HG03280 (cell line): ENCODE measurements at regions not wholly inside any gene's neighbourhood (a gene's known extent, or its start where the extent isn't known, plus 50 kb on each side); places are given as distances from the start of the nearest gene placed in this dataset.

Experiments
- ATAC-seq: cut with Tn5 transposase; IDR thresholded peaks from one replicate; pipeline ENCODE4 v1.9.1; 2021; ENCODE audit warnings: mild to moderate bottlenecking, moderate library complexity; ENCODE audit not compliant: unreplicated experiment

DNA sequence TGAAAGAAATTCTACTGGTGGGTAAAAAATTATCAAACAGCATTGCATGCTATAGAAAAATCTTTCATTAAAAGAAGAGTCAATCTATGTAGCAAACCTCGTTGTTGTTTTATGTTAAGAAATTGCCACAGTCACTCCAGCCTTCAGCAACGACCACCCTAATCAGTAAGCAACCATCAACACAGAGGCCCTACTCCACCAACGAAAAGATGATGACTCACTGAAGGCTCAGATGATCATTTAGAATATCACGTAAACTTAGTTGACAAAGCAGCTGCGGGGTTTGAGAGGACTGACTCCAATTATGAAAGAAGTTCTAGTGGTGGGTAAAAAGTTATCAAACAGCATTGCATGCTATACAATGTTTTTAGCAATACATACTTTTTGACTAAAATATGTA is 242.6 kb downstream of the DRD1 start:
- ATAC-seq = no peak

DNA sequence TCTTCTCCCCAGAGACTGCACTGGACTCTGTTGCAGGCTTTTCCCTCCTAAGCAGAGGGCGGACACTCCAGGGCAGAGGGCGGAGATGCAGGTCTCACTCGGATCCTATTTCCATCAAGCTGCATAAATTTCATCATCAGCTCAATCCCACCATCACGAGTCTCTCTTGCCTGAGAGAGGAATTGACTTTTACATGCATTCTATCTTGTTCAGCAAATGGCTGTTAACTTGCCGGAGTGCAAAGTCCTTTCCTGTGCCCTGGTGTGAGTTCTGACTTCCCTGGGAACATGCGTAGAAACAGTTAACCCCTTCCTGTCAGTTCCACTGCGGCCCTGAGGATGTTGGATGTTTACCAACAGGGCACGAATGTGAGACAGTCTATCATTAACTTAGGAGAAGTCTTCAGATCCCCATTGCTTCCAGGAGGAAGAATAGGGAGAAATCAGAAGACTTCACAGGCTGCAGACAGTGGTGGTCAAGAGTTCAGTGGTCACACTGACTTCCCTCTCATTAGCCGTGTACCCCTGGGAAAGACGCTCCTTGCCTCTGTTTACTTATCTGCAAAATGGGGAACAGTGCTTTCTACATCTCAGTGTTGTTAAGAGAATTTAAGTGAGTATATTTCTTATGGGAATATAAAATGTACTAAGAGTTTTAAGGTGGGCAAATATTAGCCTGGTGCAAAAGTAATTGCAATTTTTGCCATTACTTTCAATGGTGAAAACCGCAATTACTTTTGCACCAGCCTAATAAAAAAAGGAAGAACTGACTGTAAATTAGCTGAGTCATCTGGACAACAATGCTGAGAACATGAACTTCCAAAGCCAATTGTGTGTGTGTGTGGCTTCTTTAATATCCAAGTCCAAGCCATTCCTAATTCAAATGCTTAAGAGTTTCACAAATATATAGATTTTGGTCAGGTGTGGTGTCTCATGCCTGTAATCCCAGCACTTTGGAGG is 248.0 kb downstream of the DRD1 start:
- ATAC-seq = no peak

GRCh38 chr5:175181331-175181730 is 262.7 kb downstream of the DRD1 start:
- ATAC-seq = no peak

DNA sequence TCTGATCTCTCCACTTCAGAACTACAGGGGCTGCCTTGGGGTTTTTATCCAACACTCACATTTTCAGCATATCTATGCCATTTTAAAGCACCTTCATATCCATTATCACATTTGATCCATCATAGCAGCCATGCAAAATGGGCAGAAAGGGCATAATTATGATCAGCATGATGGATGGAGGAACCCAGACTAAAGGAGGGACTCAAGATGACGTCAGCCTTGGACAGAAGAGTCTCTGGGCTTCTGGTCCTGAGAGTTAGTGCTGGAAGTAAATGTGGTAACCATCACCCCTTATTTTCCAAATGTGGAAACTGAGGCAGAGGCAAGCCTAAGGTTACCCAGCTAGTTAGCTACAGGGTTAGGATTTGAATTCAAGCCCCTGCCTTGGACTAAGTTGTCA is 273.1 kb downstream of the DRD1 start:
- ATAC-seq = no peak

GRCh38 chr5:175168882-175169507 is 275.0 kb downstream of the DRD1 start:
- ATAC-seq = no peak

DNA sequence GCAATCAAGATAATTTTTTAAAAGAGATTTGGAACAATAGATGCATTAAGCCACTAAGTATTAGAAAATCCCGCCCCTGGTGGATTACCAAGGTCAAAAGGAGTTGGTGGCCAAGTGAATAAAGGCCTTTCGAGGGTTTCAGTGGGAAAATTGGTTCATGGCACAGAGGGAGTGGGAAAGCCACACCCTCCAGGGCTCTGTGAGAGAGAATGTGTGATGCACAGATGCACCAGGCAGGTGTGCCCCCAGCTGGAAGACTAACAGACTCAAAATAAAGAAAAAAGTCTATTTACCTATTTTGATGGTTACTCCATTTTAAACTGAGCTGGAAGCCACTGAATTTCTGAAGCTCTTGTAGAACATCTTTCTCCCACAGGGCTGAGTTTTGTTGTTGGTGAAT is 278.0 kb downstream of the DRD1 start:
- no peak for ATAC-seq

- no peak for ATAC-seq
These were observed 280.3 kb downstream of the DRD1 start for GRCh38 chr5:175163586-175164275.

- no peak for ATAC-seq
These were observed 281.9 kb downstream of the DRD1 start for GRCh38 chr5:175162036-175162435.

- ATAC-seq = no peak
These were observed 284.0 kb downstream of the DRD1 start for GRCh38 chr5:175159956-175160355.

DNA sequence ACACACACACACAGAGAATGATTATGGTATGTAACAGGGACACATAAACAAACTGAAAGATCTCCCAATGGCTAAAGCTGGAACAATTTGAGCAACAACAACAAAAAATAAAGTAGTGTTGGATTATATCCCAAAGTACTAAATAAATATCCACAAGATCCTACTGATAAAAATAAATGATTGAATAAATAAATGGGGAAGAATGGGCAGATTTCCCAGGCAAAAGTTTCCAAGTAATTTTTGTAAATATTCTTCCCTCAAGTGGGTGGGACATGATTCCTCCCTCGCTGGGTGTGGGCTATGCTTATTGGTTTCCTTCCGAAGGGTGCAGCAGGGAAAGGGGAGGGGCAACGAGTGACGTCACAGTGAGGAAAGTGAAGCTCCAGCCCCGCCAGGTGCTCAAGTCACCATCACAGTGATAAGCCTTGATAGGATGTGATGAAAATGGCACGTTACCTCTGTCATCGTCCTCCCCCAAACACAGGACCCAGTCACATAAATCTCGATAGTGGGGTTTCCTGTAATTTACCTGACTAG is 295.3 kb downstream of the DRD1 start:
- ATAC-seq = no peak

DNA sequence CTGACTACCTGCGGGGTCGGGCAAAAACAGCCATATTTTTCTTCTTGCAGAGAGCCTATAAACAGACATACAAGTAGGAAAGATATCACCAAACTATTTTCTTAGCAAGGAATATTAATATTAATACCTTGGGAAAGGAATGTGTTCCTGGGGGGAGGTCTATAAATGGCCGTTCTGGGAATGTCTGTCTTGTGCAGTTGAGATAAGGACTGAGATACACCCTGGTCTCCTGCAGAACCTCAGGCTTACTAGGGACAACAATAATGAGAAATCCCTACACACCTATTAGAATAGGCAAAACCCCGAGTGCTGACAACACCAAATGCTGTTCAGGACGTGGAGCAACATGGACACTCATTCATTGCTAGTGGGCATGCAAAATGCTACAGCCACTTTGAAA is 297.2 kb downstream of the DRD1 start:
- no peak for ATAC-seq

- no peak for ATAC-seq
These were observed 302.6 kb downstream of the DRD1 start for GRCh38 chr5:175141421-175141820.

DNA sequence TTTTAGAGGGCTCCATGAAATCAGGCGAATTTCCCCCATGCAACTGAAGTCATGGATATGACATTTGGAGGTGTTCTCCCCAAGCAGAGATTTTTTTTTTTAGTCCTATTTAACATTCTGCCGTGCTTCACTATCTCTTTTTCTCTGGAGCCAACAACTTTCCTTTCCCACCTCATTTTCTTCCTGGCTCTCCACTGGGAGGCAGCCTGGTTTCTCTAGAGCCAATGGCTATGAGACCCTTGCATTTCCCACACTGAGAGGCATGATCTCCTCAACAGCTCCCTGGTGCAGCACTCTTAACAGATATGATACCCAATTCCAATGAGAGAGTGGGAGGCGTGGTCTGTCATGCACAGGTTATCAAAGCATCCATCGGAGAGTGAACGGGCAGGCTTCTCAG is 310.8 kb downstream of the DRD1 start:
- no peak for ATAC-seq

- ATAC-seq = no peak
These were observed 312.6 kb downstream of the DRD1 start for GRCh38 chr5:175131432-175131831.

- no peak for ATAC-seq
These were observed 314.4 kb downstream of the DRD1 start for GRCh38 chr5:175129619-175130018.

GRCh38 chr5:175129121-175129520 is 314.9 kb downstream of the DRD1 start:
- ATAC-seq = no peak

DNA sequence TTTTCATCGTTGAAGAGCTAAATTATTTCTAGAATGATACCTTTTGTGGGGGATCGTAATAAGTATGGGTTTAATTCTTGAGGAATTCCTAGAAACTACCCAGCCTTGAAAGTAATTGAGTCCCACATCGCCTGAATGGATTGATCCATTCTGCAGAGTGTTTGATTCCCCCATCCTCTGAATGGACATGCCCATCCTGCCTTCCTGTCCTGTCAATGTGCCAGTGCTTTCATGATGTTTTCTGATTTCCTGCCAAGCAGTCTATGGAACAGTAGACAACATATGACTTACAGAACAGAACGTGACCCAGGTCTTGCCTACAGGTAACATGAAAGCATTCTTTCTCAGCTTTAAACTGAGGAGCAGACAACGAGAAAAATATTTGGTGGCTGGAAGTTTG is 319.2 kb downstream of the DRD1 start:
- no peak for ATAC-seq

DNA sequence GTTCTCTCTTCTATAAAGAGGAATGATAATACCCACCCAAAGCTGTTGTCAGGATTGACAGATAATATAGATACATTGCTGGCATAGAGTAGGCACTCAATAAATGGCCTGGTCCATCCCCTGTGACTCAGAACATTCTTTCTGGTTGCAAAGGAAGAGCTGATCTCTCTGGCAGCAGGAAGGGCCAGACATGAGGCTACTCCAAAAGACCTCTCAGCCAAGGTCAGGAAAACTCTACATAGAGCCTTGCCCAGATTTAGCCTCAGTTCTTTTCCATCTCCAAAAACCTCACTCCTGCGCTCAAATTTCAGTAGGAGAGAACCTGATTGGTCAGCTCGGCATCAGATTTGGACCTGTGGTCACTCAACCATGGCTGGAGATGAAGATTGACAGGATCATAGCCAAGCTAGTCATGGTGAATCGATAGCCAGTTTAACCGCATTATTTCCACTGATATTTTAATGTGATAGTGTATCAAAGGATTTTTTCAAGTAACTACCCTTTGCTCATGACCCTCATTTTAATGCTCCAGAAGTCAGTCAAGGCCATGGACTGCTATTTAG is 319.6 kb downstream of the DRD1 start:
- ATAC-seq = no peak

- no peak for ATAC-seq
These were observed 320.4 kb downstream of the DRD1 start for GRCh38 chr5:175123542-175123941.

GRCh38 chr5:175121457-175121856 is 322.5 kb downstream of the DRD1 start:
- no peak for ATAC-seq

DNA sequence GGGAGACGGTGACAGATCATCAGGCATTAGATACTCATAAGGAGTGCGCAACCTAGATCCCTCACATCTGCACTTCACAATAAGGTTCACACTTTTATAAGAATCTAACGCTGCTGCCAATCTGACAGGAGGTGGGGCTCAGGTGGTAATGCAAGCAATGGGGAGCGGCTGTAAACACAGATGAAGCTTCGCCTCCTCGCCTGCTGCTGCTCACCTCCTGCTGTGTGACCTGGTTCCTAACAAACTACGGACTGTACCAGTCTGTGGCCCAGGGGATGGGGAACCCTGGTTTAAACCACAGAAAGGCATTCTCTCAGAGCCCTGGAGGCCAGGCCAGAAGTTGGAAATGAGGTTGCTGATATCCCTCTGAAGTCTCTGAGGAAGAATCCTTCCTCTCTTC is 323.6 kb downstream of the DRD1 start:
- no peak for ATAC-seq
